ENCODE measurements at regions not wholly inside any gene's neighbourhood (a gene's known extent, or its start where the extent isn't known, plus 50 kb on each side); places are given as distances from the start of the nearest gene placed in this dataset.

- no peak for TF ChIP-seq EP300 (IDR thresholded peaks at IDR 0.05)
- TF ChIP-seq POLR2A (IDR thresholded peaks at IDR 0.05): no peak
- TF ChIP-seq CTCF (IDR thresholded peaks at IDR 0.05): no peak
- intact Hi-C loops (cut with DNase I): no loop called here
- WGBS, 3 donors: 76 to 81% (median 80%) methylated on average over 17 of the region's 17 CpGs
- DNase-seq: no peak
- H3K9me3 ChIP-seq: no peaks in the 10 kb centered on the region
- no peak overlapping the region for H3K27ac ChIP-seq
- no peaks in the 10 kb centered on the region for H3K4me1 ChIP-seq (ENCODE audit: insufficient read depth)
- H3K27me3 ChIP-seq: no peaks in the 10 kb centered on the region
- H3K4me3 ChIP-seq: no peak overlapping the region
- H3K36me3 ChIP-seq: no peaks in the 10 kb centered on the region
These were observed 457.8 kb upstream of the ZNF717 start for GRCh38 chr3:76242886-76243753.

GRCh38 chr3:76245073-76245472, 459.7 kb upstream of the ZNF717 start:
- Histone ChIP-seq H3K9me3 (no peaks in the 10 kb centered on the region), H3K4me1 (ENCODE audit: insufficient read depth) (no peaks in the 10 kb centered on the region), H3K4me3 (no peak overlapping the region), H3K27me3 (no peaks in the 10 kb centered on the region), H3K36me3 (no peaks in the 10 kb centered on the region), H3K27ac (no peak overlapping the region)
- intact Hi-C loops (cut with DNase I): no loop called here
- WGBS, 3 donors: 80 to 90% (median 83%) methylated on average over 2 of the region's 2 CpGs
- DNase-seq: no peak
- TF ChIP-seq POLR2A (IDR thresholded peaks at IDR 0.05): no peak
- TF ChIP-seq EP300 (IDR thresholded peaks at IDR 0.05): no peak
- no peak for TF ChIP-seq CTCF (IDR thresholded peaks at IDR 0.05)

- TF ChIP-seq EP300 (IDR thresholded peaks at IDR 0.05) (no peak), POLR2A (IDR thresholded peaks at IDR 0.05) (no peak), CTCF (IDR thresholded peaks at IDR 0.05) (no peak)
- no peaks in the 10 kb centered on the region for H3K36me3 ChIP-seq
- H3K4me3 ChIP-seq: no peak overlapping the region
- no peak for DNase-seq
- intact Hi-C loops (cut with DNase I): no loop called here
- no peaks in the 10 kb centered on the region for H3K4me1 ChIP-seq (ENCODE audit: insufficient read depth)
- no peaks in the 10 kb centered on the region for H3K27me3 ChIP-seq
- no peaks in the 10 kb centered on the region for H3K9me3 ChIP-seq
- no peak overlapping the region for H3K27ac ChIP-seq
These were observed 460.3 kb upstream of the ZNF717 start for GRCh38 chr3:76245622-76246021.

- Histone ChIP-seq H3K27ac (no peak overlapping the region), H3K36me3 (no peaks in the 10 kb centered on the region), H3K4me3 (no peak overlapping the region), H3K9me3 (no peaks in the 10 kb centered on the region), H3K4me1 (ENCODE audit: insufficient read depth) (no peaks in the 10 kb centered on the region), H3K27me3 (no peaks in the 10 kb centered on the region)
- TF ChIP-seq EP300 (IDR thresholded peaks at IDR 0.05) (no peak), CTCF (IDR thresholded peaks at IDR 0.05) (no peak), POLR2A (IDR thresholded peaks at IDR 0.05) (no peak)
- no peak for DNase-seq
- 92 to 95% (median 93%) methylated on average over 1 of the region's 1 CpG for WGBS, 3 donors
- intact Hi-C loops (cut with DNase I): no loop called here
These were observed 479.1 kb upstream of the ZNF717 start for GRCh38 chr3:76264496-76264895.

All from ovary (tissue), 7 donors.